Activated CD8-positive, alpha-beta memory T cell treated with anti-CD3 and anti-CD28 coated beads, Interleukin-2, amount 50 U/mL, for 4 hours (primary cell): ENCODE measurements at regions not wholly inside any gene's neighbourhood (a gene's known extent, or its start where the extent isn't known, plus 50 kb on each side); places are given as distances from the start of the nearest gene placed in this dataset.
A peak's percentile ranks its signal among the peaks of the same experiment; 100 is the strongest.
"Not testable (repeated sequence)": the region's sequence is repeated elsewhere in the genome, so short reads cannot be mapped to it uniquely, and the experiment has no call there.

Source experiments
- DNase-seq: peaks from one replicate; pipeline ENCODE4 v3.0.0-alpha.2; 2020

GRCh38 chr16:17571499-17572093, 100.8 kb upstream of the XYLT1 start:
- no peak for DNase-seq

- DNase-seq: no peak
Observed at GRCh38 chr16:17568239-17568638, 97.5 kb upstream of the XYLT1 start.

GRCh38 chr16:17567455-17567854, 96.7 kb upstream of the XYLT1 start:
- DNase-seq: no peak

GRCh38 chr16:17566656-17567450, 96.1 kb upstream of the XYLT1 start:
- no peak for DNase-seq

- no peak for DNase-seq
Observed at GRCh38 chr16:17566075-17566474, 95.3 kb upstream of the XYLT1 start.

- no peak for DNase-seq
Observed at GRCh38 chr16:17565605-17566004, 94.8 kb upstream of the XYLT1 start.

- DNase-seq: no peak
Observed at GRCh38 chr16:17564856-17565255, 94.1 kb upstream of the XYLT1 start.

- no peak for DNase-seq
Observed at GRCh38 chr16:17563323-17564091, 92.7 kb upstream of the XYLT1 start.

- no peak for DNase-seq
Observed at GRCh38 chr16:17561056-17561455, 90.3 kb upstream of the XYLT1 start.

GRCh38 chr16:17560548-17560947, 89.8 kb upstream of the XYLT1 start:
- no peak for DNase-seq

- DNase-seq: no peak
Observed at GRCh38 chr16:17559394-17559793, 88.6 kb upstream of the XYLT1 start.

GRCh38 chr16:17557949-17558348, 87.2 kb upstream of the XYLT1 start:
- DNase-seq: no peak

GRCh38 chr16:17557480-17557879, 86.7 kb upstream of the XYLT1 start:
- DNase-seq: no peak

- DNase-seq: no peak
Observed at GRCh38 chr16:17556276-17557052, 85.7 kb upstream of the XYLT1 start.

- DNase-seq: no peak
Observed at GRCh38 chr16:17555176-17555575, 84.4 kb upstream of the XYLT1 start.

GRCh38 chr16:17552351-17552750, 81.6 kb upstream of the XYLT1 start:
- DNase-seq: no peak

GRCh38 chr16:17551682-17552081, 80.9 kb upstream of the XYLT1 start:
- not testable (repeated sequence) for DNase-seq

GRCh38 chr16:17548825-17549224, 78.1 kb upstream of the XYLT1 start:
- no peak for DNase-seq

- DNase-seq: peak; percentile 24
Observed at GRCh38 chr16:17544785-17545184, 74.0 kb upstream of the XYLT1 start.

GRCh38 chr16:17544304-17544703, 73.5 kb upstream of the XYLT1 start:
- no peak for DNase-seq

- DNase-seq: no peak
Observed at GRCh38 chr16:17543073-17543472, 72.3 kb upstream of the XYLT1 start.

- no peak for DNase-seq
Observed at GRCh38 chr16:17541324-17541723, 70.6 kb upstream of the XYLT1 start.

- no peak for DNase-seq
Observed at GRCh38 chr16:17538927-17539326, 68.2 kb upstream of the XYLT1 start.
